NCI-H2081 treated with DMSO at 0.1 percent for 48 hours (cell line): ENCODE measurements at regions not wholly inside any gene's neighbourhood (a gene's known extent, or its start where the extent isn't known, plus 50 kb on each side); places are given as distances from the start of the nearest gene placed in this dataset.

ENCODE experiments used
- DNase-seq: peaks from one replicate; lab custom pipeline; 2025; lab: John Stamatoyannopoulos, UW

DNA sequence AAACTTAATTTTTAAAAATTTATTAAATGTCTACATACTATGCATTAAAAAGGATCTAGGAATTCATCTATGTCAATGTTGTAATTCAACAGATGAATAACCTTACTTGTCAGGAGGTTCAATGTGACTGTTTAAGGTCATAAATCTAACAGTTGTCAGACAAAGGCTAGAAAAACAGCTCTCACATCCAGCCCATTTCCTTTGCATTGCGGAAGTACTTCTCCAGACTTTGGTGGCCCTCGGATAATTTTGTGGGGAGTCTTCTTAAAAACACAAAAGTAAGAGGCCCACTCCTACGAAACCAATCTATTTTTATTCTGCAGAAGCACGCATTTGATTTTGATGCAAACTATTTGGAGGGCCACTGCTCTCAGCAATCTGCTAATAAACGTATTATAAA, 122.6 kb upstream of the CHRM3 start:
- no peak for DNase-seq

DNA sequence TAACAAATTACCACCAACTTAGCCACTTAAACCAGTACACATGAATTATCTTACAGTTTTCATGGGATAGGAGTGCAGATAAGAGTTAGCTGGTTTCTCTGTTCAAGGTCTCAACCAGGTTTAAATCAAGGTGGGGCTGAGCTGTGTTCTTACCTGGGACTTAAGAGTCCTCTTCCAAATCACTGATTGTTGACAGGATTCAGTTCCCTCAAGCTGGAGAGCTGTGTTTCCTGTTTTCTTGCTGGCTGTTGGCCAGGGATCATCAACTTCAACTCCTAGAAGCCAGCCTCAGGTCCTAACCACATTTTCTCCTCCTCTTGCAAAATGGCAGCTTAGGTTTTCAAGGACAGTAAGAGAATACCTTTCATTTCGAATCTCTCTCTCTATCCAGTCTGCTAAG, 123.8 kb upstream of the CHRM3 start:
- no peak for DNase-seq

DNA sequence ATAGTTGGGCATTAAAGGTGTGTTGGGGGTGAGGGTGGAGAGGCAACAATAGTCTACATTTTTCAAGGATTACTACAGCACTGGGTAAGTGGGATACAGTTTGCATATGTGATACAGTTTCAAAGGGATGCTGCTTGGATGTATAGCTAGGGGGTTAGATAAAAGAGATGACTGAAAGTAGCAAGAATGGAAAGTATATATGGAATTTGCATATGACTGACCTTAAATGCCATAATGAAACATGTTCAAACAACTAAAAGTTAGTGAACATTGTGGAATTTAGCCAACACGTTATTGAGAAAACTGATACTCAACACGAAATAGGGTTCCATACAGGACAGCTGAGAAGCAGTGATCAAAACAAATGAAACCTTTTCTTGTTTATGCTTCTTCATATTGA, 124.8 kb upstream of the CHRM3 start:
- DNase-seq, result no peak

DNA sequence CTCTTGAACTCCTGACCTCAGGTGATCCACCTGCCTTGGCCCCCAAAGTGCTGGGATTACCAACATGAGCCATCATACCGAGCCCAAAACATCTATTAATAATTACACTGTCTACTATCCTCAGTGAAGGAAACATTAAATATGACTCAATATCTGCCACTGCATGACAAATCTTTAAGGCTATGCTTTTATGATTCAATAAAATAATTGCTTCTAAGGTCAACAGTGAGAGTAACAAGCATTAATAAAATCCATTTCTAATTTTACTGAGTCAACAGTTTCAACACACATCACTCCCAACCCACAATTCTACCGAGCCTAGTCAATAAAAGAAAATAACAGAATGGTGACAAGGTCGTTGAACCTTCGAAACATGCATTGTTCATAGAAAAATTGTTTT, 125.5 kb upstream of the CHRM3 start:
- DNase-seq, result no peak

DNA sequence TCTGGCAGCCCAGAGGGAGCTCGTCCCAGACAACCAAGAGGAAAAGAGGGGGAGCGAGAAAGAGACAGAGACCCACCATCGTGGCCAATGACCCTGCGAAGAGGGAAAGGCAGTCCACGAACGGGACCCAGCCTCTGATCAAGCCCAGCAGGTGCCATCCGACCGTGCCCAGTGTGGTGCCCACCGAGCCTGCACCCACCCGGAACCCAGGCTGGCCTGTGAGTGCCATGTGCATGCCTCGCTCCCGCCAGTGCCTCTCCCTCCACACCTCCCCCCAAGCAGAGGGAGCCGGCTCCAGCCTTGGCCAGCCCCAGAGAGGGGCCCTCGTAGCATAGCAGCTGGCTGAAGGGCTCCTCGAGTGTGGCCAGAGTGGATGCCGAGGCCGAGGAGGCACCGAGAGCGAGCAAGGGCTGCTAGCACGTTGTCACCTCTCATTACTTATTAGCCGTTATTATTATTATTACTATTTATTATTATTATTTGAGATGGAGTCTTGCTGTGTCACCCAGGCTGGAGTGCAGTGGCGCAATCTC, 130.7 kb upstream of the CHRM3 start:
- no peak for DNase-seq

DNA sequence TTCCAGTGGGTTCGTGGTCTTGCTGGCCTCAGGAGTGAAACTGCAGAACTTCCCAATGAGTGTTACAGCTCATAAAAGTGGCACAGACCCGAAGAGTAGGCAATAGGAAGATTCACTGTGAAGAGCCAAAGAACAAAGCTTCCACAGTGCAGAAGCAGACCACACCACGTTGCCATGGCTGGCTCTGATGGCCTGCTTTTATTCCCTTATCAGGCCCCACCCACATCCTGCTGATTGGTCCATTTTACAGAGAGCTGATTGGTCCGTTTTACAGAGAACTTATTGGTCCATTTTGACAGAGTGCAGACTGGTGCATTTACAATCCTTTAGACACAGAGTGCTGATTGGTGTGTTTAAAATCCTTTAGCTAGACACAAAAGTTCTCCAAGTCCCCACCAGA, 131.4 kb upstream of the CHRM3 start:
- no peak for DNase-seq

DNA sequence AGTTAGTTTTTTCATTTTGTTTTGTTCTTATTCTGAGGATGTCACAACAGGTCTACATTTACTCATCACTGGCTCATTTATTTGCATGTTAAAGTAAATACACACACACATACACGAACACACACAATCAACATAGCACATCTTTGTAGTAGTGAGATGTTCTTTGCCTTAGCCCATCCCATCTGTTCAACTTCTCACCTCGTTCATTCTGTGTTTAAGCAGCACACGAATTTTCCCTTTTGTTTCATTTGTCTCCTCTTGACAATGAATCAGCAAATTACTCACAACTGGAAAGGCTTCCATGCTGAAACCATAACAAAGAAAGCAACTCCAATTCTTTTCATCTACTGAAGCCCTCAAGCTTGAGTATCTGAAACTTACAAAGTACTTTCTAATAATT, 133.3 kb upstream of the CHRM3 start:
- no peak for DNase-seq

DNA sequence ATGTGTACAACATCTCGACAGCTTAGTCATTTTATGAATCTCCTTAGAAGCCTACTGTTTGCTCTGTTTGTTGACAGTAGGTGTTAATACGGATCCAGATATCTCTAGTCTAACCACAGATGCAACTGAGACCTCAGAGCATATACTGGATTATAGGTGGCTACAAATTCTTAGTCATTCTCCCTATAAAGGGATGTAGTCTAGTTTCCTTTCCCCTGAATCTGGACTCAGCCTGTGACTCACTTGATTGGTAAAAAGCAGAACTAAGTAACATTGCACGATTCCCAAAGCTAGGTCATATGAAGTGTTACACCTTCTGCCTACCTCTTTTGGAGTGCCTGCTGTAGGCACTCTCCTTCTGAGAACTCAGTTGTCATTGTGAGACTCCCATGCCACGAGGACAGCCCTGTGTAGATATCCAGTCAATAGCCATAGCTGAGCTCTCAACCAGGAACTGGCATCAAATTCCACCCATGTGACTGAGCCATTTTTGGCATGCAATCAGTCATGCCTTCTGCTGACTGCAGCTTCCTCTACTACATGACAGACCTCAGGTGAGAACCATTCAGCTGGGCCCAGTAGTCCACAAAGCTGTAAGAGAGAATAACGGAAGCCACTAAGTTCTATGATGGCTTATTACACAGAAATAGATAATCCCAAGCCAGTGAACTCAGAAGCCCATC, 135.9 kb upstream of the CHRM3 start:
- no peak for DNase-seq

DNA sequence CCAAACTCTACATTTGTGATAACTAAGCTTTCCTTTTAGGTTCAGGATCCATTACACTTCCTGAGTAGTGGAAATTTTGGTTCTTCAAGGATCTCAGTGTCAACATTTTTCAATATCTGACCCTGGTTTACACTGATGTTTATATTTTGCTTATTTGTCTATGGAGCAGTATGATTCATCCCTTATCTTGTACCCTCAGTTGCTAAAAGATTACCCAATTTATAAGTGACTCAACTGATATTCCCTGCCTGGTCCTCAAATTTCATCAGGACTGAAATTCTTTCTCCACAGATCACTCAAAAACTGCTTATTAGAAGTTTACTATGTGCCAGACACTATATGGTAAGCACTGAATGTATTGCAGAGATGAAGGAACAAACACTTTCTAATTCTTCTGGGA, 139.1 kb upstream of the CHRM3 start:
- DNase-seq, result no peak

DNA sequence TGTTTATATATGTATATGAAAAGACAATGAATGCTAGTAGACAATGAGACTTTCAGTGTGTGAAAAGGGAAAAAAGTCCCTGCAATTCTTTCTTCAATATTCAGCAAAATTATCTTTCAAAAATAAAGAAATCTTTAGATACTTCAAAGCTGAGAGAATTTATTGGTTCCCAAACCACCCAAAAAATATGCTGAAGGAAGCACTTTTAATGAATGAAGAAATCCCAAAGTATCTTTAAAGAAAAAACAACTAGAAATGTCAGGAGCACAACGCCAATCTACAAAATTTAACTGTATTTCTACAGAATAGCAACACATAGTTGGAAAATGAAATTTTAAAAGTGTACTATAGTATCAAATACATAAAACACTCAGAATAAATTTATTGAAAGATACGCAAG, 142.3 kb upstream of the CHRM3 start:
- DNase-seq, result no peak

DNA sequence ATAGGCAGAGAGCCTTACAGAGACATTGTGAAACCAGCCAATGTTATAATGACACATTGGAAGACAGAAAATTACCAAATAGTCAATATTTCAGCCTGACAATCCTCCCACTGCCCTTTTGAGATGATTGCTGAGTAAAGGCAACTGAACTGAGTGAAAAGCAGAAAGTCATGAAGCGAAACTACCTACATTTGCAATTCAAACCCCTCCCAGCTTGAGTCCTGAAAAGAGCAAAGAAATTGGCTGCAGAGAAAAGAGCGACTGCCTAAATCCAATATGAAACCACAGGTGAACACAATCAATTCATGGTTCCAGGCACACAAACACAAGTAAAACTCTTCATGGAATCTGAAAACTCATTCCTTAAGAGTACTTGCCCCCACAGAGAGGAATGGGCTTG, 143.4 kb upstream of the CHRM3 start:
- no peak for DNase-seq

DNA sequence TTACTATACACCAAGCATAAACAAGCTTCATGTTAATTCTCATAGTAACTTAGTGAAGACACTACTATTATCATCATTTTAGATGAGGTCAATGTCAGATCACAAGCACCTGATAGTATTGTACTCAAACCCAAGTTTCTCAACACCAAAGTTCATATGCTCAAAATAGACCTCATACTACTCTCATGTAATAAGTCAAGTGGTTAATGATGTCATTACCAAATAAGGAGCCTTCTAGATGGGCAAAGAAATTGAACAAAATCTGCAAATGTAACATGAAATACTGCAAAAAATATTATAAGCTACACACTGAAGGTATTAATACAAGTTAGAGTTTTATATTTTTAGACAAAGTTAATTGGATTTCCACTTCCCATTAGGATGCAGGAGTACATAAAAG, 144.0 kb upstream of the CHRM3 start:
- no peak for DNase-seq

DNA sequence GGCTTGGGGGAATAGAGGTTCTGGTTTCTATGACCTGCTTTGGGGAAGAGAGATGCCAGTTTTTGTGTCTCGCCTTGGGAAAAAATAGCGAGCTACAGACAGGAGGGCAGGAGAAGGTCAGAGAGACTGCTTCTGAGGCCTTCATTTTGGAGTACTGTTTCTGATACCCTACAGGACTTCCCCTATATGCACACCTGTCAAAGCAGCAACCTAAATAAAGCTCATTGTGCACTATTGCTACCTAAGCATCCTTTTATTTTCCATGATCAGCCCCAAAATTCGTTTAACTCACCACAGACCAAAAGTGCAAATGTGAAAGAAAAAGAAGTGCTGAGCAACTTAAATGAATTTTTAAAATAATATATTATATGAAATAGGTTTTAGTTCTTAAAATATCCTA, 145.6 kb upstream of the CHRM3 start:
- DNase-seq, result no peak

DNA sequence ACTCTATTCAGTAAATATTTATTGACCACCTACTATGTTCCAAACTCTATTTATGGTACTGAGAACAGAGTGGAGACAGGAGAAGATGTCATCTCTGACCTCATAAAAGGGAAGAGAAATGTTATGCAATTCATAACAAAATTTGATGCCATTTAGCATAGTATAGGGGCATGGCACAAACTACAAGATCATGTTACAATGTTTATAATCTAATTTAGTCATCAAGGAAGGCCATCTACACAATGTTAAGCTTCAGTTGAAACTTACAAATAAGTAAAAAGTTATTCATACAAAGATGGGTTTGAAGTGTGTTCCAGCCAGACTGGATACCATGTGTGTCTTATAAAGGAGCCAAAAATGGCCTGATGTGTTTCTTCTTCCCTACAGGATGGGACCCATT, 146.8 kb upstream of the CHRM3 start:
- DNase-seq, result no peak

DNA sequence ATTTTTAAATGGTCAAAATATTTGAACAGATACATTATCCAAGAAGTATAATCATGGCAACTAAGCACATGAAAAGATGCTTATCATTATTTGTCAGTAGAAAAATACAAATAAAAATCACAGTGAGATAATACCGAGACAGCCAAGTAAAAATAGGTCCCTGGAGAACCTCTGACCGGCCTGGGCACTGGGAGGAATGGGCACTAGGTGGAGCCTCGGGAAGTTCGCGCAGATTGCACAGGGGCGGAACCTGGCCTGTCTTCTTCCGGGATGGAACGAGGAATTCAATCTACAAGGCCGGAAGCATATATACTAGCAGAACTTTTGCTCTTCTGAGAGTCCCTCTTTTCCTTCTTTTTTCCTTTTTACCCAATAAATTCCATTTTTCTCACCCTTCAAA, 148.5 kb upstream of the CHRM3 start:
- no peak for DNase-seq

DNA sequence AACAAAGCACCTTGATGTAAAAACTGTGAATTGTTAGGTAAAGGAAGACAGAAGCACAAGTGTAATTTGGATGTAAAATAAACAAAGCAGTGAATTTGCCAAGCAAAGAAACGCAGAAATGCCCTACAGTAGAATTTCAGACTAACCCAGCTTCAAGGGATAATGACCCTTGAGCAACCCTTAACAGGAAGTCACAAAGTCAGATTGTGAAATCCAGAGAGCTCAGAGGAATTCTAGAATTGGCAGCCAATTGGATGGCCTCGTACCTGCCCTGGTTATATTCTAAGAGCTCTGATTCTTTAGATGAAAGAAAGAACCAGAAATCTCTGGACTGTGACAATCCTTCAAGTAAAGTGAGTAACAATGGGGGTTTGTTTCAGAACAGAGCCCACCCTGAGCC, 152.7 kb upstream of the CHRM3 start:
- no peak for DNase-seq

DNA sequence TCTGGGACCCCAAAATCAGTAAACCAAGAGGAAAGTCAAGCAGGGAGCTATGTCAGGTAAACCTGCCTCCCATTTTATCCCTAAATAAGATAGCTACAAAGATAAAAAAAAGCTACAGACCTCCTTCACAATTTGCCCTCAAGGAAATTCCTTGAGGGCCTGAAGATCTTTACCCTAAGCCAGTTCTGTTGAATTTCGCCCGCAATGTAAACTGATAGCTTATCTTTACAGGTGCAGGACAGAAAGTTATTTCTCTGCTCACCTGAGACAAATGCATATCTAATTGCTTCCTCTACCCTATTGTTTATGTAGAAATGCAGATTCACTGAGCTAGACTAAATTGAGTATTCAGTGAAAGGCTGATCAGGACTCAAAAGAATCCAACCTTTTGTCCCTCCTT, 153.4 kb upstream of the CHRM3 start:
- no peak for DNase-seq

DNA sequence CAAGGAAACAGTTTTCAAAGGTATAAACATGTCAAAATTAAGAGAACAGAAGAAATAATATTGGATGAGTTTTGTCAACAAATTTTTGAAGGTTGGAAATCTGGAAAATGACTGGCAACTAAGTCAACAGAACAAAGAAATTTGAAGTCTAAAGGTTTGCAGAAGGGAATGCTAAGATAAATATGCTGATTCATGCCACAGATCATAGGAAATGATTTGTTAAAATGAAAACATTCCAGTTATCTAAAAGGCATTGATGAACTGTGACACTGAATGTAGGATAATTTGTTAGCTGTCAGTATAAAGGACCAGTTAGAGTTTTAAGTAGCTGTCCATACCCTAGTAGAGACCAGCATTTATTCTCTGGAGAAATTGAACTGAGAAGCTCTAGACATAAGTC, 157.9 kb upstream of the CHRM3 start:
- no peak for DNase-seq

DNA sequence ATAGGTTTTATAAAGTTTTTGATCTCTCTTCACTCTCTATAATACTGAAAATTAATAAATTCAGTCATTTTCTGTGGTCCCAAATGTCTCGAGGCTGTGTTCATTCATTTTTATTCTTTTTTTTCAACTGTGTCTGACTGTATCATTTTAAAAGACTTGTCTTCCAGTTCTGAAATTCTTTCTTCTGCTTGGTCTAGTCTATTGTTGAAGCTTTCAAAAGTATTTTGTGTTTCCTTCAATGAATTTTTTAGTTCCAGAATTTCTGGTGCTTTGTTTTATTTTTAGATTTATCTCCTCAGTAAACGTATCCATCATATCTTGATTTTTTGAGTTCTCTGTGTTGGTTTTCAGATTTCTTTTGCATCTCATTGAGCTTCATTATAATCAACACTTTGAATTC, 161.0 kb upstream of the CHRM3 start:
- DNase-seq, result no peak

DNA sequence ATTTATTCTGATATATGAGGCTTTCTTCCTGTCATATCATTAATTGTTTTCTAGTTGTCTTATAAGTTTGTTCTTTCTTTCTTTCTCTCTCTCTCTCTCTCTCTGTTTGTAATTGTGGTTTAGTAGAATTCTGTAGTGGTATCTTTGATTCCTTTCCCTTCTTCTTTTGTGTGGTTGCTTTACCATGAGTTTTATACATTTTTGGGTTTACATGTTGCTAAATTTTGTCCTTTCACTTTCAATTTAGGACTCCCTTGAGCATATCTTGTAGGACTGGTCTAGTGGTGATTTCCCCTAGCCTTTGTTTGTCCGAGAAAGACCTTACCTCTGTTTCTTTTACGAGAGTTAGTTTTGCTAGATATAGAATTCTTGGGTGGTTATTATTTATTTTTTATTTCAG, 162.3 kb upstream of the CHRM3 start:
- DNase-seq, result no peak

DNA sequence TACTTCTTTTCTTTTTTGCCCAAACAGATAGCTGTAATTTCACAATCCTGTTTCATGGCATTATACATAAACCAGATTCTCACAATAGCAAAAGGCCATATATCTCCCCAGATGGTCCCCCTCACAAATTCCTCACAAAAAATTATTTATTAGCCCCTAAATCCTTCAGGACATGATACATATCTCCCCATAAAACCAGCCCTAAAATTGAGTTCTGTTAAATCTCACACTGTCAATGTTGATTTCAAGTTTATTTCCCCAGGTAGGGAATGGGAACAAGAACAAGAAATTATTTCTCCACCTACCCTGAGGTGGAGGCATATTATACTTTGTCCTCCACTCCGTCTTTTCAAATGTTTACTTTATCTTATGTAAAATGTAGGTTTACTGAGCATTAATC, 163.4 kb upstream of the CHRM3 start:
- DNase-seq, result no peak

DNA sequence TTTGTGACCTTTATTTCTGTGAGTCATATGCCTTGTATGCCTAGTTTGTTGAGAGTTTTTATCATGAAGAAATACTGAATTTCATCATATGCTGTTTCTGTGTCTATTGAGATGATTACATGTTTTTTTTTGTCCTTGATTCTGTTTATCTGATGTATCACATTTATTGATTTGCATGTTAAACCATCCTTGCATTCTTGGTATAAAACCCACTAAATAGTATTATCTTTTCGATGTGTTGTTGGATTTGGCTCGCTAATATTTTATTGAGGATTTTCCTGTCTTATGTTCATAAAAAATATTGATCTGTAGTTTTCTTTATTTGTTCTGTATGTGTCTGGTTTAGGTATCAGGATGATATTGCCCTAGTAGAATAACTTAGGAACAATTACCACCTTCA, 164.7 kb upstream of the CHRM3 start:
- DNase-seq, result no peak

DNA sequence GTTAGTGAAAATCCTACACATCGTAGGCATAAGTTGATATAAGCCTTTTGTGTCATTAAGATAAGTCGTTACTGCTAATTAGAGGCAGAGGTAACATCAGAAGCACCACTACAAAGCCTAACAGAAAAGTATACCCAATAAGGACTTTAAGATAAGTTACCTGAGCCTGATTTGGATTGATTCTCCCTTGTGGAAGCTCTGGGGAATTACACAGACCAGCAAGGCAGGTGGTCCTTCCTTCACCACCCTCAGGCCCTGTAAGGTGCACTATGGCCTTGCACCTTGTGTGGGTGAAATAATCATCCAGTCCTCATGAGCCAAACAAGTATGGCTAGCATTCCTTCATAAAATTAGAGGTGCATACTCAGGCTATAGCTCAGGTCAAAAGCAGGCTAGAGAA, 166.7 kb upstream of the CHRM3 start:
- DNase-seq, result no peak

DNA sequence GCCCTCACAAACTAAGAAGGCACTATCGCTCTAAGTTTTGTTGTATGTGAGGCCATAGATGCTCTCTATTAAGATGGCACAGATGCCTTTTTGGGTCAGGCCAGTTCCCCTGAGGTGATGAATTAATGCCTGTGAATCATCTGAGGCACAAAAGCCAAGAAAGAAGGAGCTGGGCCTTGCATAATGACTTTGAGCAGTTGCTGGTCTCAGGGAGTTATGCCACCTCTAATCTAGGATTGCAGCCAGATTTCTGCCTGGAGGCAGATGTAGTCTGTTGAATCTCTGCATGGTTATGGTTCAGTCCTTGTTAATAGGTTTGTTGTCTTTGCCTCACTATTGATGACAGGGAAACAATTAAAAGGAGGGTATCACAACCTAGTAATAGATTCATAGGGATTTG, 168.1 kb upstream of the CHRM3 start:
- no peak for DNase-seq

DNA sequence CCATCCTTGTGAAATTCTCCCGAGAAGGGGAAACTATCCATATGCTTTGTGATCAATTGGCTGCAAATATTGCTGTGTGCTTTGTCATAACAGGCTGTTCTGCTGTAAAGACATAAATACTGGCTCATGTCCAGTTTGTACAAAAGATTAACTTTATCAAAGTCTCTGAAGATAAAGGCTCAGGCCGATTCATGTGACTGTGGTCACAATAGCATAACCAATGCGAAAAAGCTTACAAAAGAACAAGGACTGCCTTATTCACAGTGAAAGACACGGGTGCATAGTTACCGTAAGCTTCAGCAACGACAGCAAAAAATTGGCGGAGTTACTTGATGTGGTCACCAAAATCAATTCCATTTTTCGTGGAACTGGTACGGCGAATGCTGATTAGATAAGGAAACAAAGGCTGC, 173.6 kb upstream of the CHRM3 start:
- DNase-seq, result no peak
